ENCODE measurements at regions not wholly inside any gene's neighbourhood (a gene's known extent, or its start where the extent isn't known, plus 50 kb on each side); places are given as distances from the start of the nearest gene placed in this dataset.

DNA sequence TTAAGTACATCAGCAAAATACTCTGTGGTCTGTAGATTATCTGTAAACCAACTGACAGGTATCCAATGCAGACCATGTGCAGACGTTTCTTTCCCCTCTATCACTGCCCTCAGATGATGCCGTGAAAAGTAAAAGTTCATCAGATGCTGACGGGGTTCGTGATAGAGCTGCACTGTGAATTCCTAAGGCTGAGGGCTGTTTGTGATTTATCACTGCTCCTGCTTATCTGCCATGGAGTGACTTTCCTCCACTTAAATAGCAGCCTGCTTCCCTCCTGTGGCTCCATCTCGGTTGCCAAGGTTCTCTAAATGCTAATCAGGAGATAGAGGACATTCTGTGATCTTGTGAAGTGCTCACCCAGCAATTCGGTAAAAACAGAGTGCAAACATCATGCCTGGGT is 89.3 kb upstream of the SRD5A3 start:
- TF ChIP-seq, protein P1, sequence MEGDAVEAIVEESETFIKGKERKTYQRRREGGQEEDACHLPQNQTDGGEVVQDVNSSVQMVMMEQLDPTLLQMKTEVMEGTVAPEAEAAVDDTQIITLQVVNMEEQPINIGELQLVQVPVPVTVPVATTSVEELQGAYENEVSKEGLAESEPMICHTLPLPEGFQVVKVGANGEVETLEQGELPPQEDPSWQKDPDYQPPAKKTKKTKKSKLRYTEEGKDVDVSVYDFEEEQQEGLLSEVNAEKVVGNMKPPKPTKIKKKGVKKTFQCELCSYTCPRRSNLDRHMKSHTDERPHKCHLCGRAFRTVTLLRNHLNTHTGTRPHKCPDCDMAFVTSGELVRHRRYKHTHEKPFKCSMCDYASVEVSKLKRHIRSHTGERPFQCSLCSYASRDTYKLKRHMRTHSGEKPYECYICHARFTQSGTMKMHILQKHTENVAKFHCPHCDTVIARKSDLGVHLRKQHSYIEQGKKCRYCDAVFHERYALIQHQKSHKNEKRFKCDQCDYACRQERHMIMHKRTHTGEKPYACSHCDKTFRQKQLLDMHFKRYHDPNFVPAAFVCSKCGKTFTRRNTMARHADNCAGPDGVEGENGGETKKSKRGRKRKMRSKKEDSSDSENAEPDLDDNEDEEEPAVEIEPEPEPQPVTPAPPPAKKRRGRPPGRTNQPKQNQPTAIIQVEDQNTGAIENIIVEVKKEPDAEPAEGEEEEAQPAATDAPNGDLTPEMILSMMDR (IDR thresholded peaks at IDR 0.05; ENCODE audit: low read depth, low read length, poor library complexity, severe bottlenecking), result no peak
- TF ChIP-seq EZH2phosphoT487 (IDR thresholded peaks at IDR 0.05; ENCODE audit: borderline replicate concordance, low read length), result no peak

Measured in DOHH2 (cell line).